ENCODE measurements at regions not wholly inside any gene's neighbourhood (a gene's known extent, or its start where the extent isn't known, plus 50 kb on each side); places are given as distances from the start of the nearest gene placed in this dataset.

GRCh38 chr7:26599982-26600381 lies 264.4 kb downstream of the SKAP2 start:
- no peak for TF ChIP-seq EZH2phosphoT487 (IDR thresholded peaks at IDR 0.05)
- no peak for TF ChIP-seq CTCF (IDR thresholded peaks at IDR 0.05)
- TF ChIP-seq EZH2 (IDR thresholded peaks at IDR 0.05), result no peak

All from neural progenitor cell (in vitro differentiated cells).